ENCODE measurements at regions not wholly inside any gene's neighbourhood (a gene's known extent, or its start where the extent isn't known, plus 50 kb on each side); places are given as distances from the start of the nearest gene placed in this dataset.

DNA sequence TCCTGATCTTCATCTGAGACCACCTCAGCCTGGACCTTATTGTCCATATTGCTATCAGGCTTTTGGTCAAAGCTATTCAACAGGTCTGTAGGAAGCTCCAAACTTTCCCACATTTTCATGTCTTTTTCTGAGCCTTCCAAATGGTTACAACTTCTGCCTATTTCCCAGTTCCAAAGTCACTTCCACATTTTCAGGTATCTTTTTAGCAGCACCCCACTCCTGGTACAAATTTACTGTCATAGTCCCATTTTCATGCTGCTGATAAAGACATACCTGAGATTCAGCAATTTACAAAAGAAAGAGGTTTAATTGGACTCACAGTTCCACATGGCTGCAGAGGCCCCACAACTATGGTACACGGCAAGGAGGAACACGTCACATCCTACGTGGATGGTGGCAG, 815.5 kb downstream of the KCNJ2 start:
- TF ChIP-seq POLR2AphosphoS5 (IDR thresholded peaks at IDR 0.05; ENCODE audit: low read depth, low read length) (no peak), TAF1 (IDR thresholded peaks at IDR 0.05; ENCODE audit: low read depth, low read length) (no peak)
